DOHH2 (cell line): ENCODE measurements at regions not wholly inside any gene's neighbourhood (a gene's known extent, or its start where the extent isn't known, plus 50 kb on each side); places are given as distances from the start of the nearest gene placed in this dataset.

Experiments used
- CTCF ChIP-seq: fragments of 200-600 bp; sonication (generic); IDR thresholded peaks from one replicate; pipeline ENCODE4 v1.5.1; 2014; ENCODE audit warnings: antibody characterized with exemption, mild to moderate bottlenecking, low read depth, low read length; ENCODE audit not compliant: poor library complexity, severe bottlenecking
- EZH2phosphoT487 ChIP-seq: fragments of 200-600 bp; sonication (generic); IDR thresholded peaks from 2 replicates; pipeline ENCODE4 v1.6.1; 2017; ENCODE audit warnings: borderline replicate concordance, mild to moderate bottlenecking, antibody characterized with exemption, low read length, moderate library complexity, mixed read lengths

- no peak for TF ChIP-seq CTCF
- TF ChIP-seq EZH2phosphoT487, result no peak
Measured at GRCh38 chr2:136230464-136230863, 112.5 kb upstream of the CXCR4 start.
